A673 (cell line): ENCODE measurements at regions not wholly inside any gene's neighbourhood (a gene's known extent, or its start where the extent isn't known, plus 50 kb on each side); places are given as distances from the start of the nearest gene placed in this dataset.

Experiments used
- BruUV-seq: library from RNA; stranded (reverse); fragments of 400-500 nt; replicated peaks from 2 replicates; lab custom pipeline; 2021; lab: Mats Ljungman, UMichigan
- CTCF ChIA-PET: fragments of 300-600 bp; sonication (Branson Sonifier 250); formaldehyde crosslinking; loops from one replicate; lab custom pipeline; 2022; ENCODE audit warnings: antibody characterized with exemption; lab: Charles Lee
- POLR2A ChIA-PET: fragments of 300-600 bp; sonication (Branson Sonifier 250); formaldehyde crosslinking; loops from one replicate; lab custom pipeline; 2022; ENCODE audit warnings: antibody characterized with exemption; ENCODE audit not compliant: low non-redundant PET; lab: Charles Lee
- DNase-seq: peaks from one replicate; pipeline ENCODE4 v3.0.0-alpha.2; 2015; ENCODE audit warnings: low spot score
- H3K27ac ChIP-seq: fragments of 200-600 bp; sonication (generic); 2 replicates; pipeline ENCODE4 v1.5.1; 2016; ENCODE audit warnings: mixed run types, low read depth, mild to moderate bottlenecking, mixed read lengths, antibody characterized with exemption, low read length; ENCODE audit not compliant: poor library complexity, severe bottlenecking
- H3K27me3 ChIP-seq: fragments of 200-600 bp; sonication (generic); replicated peaks from 2 replicates; pipeline ENCODE4 v1.6.1; 2017; ENCODE audit warnings: mixed run types, low read depth, mild to moderate bottlenecking, mixed read lengths, antibody characterized with exemption, low read length; ENCODE audit not compliant: insufficient read depth, poor library complexity
- H3K36me3 ChIP-seq: fragments of 200-600 bp; sonication (generic); 2 replicates; pipeline ENCODE4 v1.6.1; 2016; ENCODE audit warnings: mixed run types, mild to moderate bottlenecking, mixed read lengths, antibody characterized with exemption, low read length; ENCODE audit not compliant: insufficient read depth, poor library complexity, severe bottlenecking
- H3K4me1 ChIP-seq: fragments of 200-600 bp; sonication (generic); 2 replicates; pipeline ENCODE4 v1.6.1; 2017; ENCODE audit warnings: mixed run types, mild to moderate bottlenecking, mixed read lengths, antibody characterized with exemption, low read length; ENCODE audit not compliant: insufficient read depth, poor library complexity, severe bottlenecking
- H3K4me3 ChIP-seq: fragments of 200-600 bp; sonication (generic); 2 replicates; pipeline ENCODE4 v1.5.1; 2016; ENCODE audit warnings: low read depth, mixed run types, mild to moderate bottlenecking, mixed read lengths, low read length; ENCODE audit not compliant: poor library complexity, severe bottlenecking
- H3K9me3 ChIP-seq: fragments of 200-600 bp; sonication (generic); 2 replicates; pipeline ENCODE4 v1.6.1; 2016; ENCODE audit warnings: mixed run types, low read depth, mild to moderate bottlenecking, mixed read lengths, antibody characterized with exemption, low read length; ENCODE audit not compliant: poor library complexity, severe bottlenecking
- CTCF ChIP-seq: fragments of 300-800, 200-600 bp; sonication (generic); conservative IDR thresholded peaks from 2 replicates; pipeline ENCODE4 v1.5.1; 2017; ENCODE audit warnings: low read depth, mild to moderate bottlenecking, antibody characterized with exemption, low read length, moderate library complexity, mixed read lengths
- EZH2 ChIP-seq: fragments of 200-600 bp; sonication (generic); IDR thresholded peaks from 2 replicates; pipeline ENCODE4 v1.6.1; 2017; ENCODE audit warnings: borderline replicate concordance, low read depth, mild to moderate bottlenecking, mixed read lengths, antibody characterized with exemption, low read length; ENCODE audit not compliant: poor library complexity, severe bottlenecking
- intact Hi-C: fragments of 100-400 bp; cut with micrococcal nuclease; formaldehyde crosslinking; loops from one replicate; pipeline ENCODE4 v1.10.0; 2022; ENCODE audit not compliant: unreplicated experiment

GRCh38 chrX:30111431-30111830 is 103.9 kb upstream of the MAGEB2 start:
- Histone ChIP-seq H3K4me3 (no peak overlapping the region), H3K9me3 (no peaks in the 10 kb centered on the region), H3K27me3 (no peaks in the 10 kb centered on the region), H3K36me3 (no peaks in the 10 kb centered on the region), H3K4me1 (no peaks in the 10 kb centered on the region), H3K27ac (no peak overlapping the region)
- no peak for DNase-seq
- ChIA-PET CTCF (no interaction called here), POLR2A (no interaction called here)
- no TSS peak for BruUV-seq
- TF ChIP-seq EZH2 (no peak), CTCF (no peak)
- intact Hi-C loops: no loop called here

- no peaks in the 10 kb centered on the region for H3K9me3 ChIP-seq
- H3K27me3 ChIP-seq: no peaks in the 10 kb centered on the region
- ChIA-PET POLR2A (no interaction called here), CTCF (interaction anchor here (0.7 to 0.8 kb wide), 4 partner anchors 55 to 327 kb away, joined by 3 to 13 read pairs (median 6); no protein-coding TSS in a partner anchor)
- DNase-seq: peak; percentile 82
- H3K36me3 ChIP-seq: no peaks in the 10 kb centered on the region
- no peaks in the 10 kb centered on the region for H3K4me1 ChIP-seq
- H3K27ac ChIP-seq: no peak overlapping the region
- H3K4me3 ChIP-seq: no peak overlapping the region
- BruUV-seq: no TSS peak
- TF ChIP-seq EZH2: no peak
- peak; percentile 65 for TF ChIP-seq CTCF
- intact Hi-C loops: loop anchor here (2.0 to 5.0 kb wide), 4 partner anchors 55 to 360 kb away; partner anchors contain the start of gene NR0B1
Measured at GRCh38 chrX:30141966-30142365, 73.4 kb upstream of the MAGEB2 start.

GRCh38 chrX:30144221-30144620 is 71.1 kb upstream of the MAGEB2 start:
- H3K9me3 ChIP-seq: no peaks in the 10 kb centered on the region
- H3K27ac ChIP-seq: no peak overlapping the region
- DNase-seq: no peak
- H3K36me3 ChIP-seq: no peaks in the 10 kb centered on the region
- H3K4me3 ChIP-seq: no peak overlapping the region
- CTCF ChIA-PET: no interaction called here
- H3K4me1 ChIP-seq: no peaks in the 10 kb centered on the region
- POLR2A ChIA-PET: no interaction called here
- TF ChIP-seq CTCF: no peak
- no peak for TF ChIP-seq EZH2
- intact Hi-C loops: loop anchor here (5.0 kb wide), 3 partner anchors 53 to 358 kb away; no protein-coding TSS in a partner anchor
- no peaks in the 10 kb centered on the region for H3K27me3 ChIP-seq
- no TSS peak for BruUV-seq
